Ishikawa (cell line): ENCODE measurements at regions not wholly inside any gene's neighbourhood (a gene's known extent, or its start where the extent isn't known, plus 50 kb on each side); places are given as distances from the start of the nearest gene placed in this dataset.

Experiments used
- TCF12 ChIP-seq: IDR thresholded peaks from 2 replicates; pipeline ENCODE4 v1.6.1; 2012; ENCODE audit warnings: low read depth
- YY1 ChIP-seq: IDR thresholded peaks from 2 replicates; pipeline ENCODE4 v1.6.1; 2012; ENCODE audit warnings: low read depth

GRCh38 chr15:95076678-95076990 is 845.3 kb downstream of the MCTP2 start:
- no peak for TF ChIP-seq YY1
- no peak for TF ChIP-seq TCF12
